VCaP (cell line): ENCODE measurements at regions not wholly inside any gene's neighbourhood (a gene's known extent, or its start where the extent isn't known, plus 50 kb on each side); places are given as distances from the start of the nearest gene placed in this dataset.

ENCODE experiments used
- H3K27ac ChIP-seq: fragments of 450-650 bp; 2 replicates; pipeline ENCODE4 v1.5.1; 2017
- CTCF ChIP-seq: fragments of 450-650 bp; conservative IDR thresholded peaks from 2 replicates; pipeline ENCODE4 v1.5.1; 2017; ENCODE audit warnings: mild to moderate bottlenecking, moderate library complexity

- no peak overlapping the region for H3K27ac ChIP-seq
- TF ChIP-seq CTCF, result no peak
Observed at GRCh38 chr3:71979175-71979574, 194.2 kb upstream of the PROK2 start.

GRCh38 chr3:71978150-71978721, 193.3 kb upstream of the PROK2 start:
- no peak for TF ChIP-seq CTCF
- peak overlapping the region; percentile 24; the same call in 1 of the 2 replicates for H3K27ac ChIP-seq

DNA sequence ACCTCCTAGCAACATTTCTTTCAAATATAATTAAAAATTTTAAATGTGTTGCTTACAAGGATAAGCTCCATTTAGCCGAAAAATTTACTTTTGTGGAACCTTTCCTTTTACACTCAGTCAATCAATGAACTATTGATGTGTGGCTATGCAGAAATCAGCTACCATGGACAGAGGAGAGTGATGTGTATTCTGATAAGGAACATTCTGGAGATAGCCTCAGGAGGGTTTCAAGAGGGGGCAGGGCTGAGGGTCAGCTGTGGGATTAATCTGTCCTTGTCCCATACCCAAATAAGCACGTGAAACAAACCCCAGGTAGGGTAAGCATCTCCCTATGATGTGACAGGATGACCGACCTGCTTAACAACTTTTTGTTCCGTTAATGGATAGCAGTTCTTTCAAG, 192.6 kb upstream of the PROK2 start:
- peak overlapping the region; percentile 24; the same call in 1 of the 2 replicates for H3K27ac ChIP-seq
- no peak for TF ChIP-seq CTCF

DNA sequence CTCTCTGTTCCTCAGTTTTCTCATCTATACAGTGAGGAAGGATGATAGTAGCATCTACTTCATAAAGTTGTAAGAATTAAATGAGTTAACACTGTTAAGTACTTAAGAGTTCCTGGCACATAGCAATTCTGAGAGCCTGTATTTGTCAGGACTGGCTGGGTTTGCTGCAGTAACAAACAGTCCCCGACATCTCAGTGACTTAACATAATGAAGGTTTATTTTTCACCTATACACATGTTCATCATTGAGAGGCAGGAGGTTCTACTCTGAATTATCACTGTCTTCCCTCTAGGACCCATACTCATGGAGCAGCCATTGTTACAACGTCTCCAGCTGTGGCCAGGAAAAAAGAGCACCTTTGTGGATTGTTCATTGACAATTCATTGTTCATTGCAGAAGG, 190.6 kb upstream of the PROK2 start:
- TF ChIP-seq CTCF, result no peak
- H3K27ac ChIP-seq, result no peak overlapping the region

- no peak overlapping the region for H3K27ac ChIP-seq
- TF ChIP-seq CTCF, result no peak
Observed at GRCh38 chr3:71974786-71975185, 189.8 kb upstream of the PROK2 start.

DNA sequence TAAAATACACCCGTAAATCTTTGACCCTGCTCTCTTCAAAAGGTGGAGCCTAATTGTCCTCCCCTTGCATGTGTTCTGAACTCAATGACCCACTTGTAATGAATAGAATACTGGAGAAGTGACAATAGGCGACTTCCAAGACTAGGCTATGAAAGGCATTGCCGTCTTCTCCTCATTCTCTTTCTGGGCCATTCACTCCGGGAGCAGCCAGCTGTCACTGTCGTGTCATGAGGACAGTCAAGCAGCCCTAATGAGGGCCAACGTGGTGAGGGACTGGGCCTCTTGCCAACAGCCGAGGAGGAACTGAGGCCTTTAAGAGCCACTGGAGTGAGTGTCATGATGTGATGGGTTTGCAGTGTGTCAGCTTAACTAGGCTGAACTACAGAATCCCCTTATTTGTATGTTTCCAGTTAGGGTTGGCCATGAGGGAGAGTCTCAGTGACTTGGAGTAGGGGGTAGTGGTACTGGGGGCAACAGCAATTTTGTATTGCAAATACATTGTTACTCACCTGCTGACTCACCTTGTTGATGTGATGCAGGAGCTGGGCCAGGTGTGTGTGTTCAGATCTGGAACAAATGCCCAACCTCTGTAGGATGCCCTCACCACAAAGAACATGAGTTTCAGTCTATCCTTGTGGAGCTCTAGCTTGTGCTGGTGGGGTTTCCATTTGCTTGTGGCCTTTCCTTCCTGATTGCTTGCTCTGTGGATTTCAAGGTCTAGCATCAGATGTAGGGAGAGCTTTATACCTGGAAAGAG, 188.5 kb upstream of the PROK2 start:
- TF ChIP-seq CTCF, result no peak
- no peak overlapping the region for H3K27ac ChIP-seq

- H3K27ac ChIP-seq, result no peak overlapping the region
- no peak for TF ChIP-seq CTCF
Observed at GRCh38 chr3:71972031-71972430, 187.1 kb upstream of the PROK2 start.
